GM12878 (cell line): ENCODE measurements at regions not wholly inside any gene's neighbourhood (a gene's known extent, or its start where the extent isn't known, plus 50 kb on each side); places are given as distances from the start of the nearest gene placed in this dataset.

Source experiments
- ATAC-seq: fragments of 200-7000 bp; cut with Tn5 transposase; 3 replicates; pipeline ENCODE4 v1.9.1; 2020; ENCODE audit warnings: mild to moderate bottlenecking, moderate library complexity
- BruUV-seq: library from RNA; stranded (reverse); fragments of 400-500 nt; replicated peaks from 2 replicates; lab custom pipeline; 2021; lab: Mats Ljungman, UMichigan
- CTCF ChIA-PET: fragments of 300-600 bp; sonication (Branson Sonifier 250); formaldehyde crosslinking; extraction: SDS; loops from one replicate; lab custom pipeline; 2021; ENCODE audit warnings: inconsistent platforms; lab: Yijun Ruan, JAX
- POLR2A ChIA-PET: fragments of 350-600 bp; formaldehyde crosslinking; extraction: SDS; loops from one replicate; lab custom pipeline; 2021; ENCODE audit warnings: inconsistent platforms; lab: Charles Lee
- RAD21 ChIA-PET: fragments of 300-600 bp; sonication (Branson Sonifier 250); formaldehyde crosslinking; loops from one replicate; lab custom pipeline; 2023; ENCODE audit warnings: antibody characterized with exemption; ENCODE audit not compliant: unreplicated experiment; lab: Charles Lee
- SMC1A ChIA-PET: fragments of 300-600 bp; sonication (Branson Sonifier 250); formaldehyde crosslinking; loops from one replicate; lab custom pipeline; 2023; ENCODE audit not compliant: unreplicated experiment, uncharacterized antibody; lab: Charles Lee
- DNase-seq: peaks from one replicate; pipeline ENCODE4 v3.0.0-alpha.2; 2011; ENCODE audit warnings: low read depth, low spot score
- FAIRE-seq: peaks from 3 replicates; lab custom pipeline; 2011; peaks lifted over from hg19 to GRCh38; lab: Jason Lieb, UNC
- H2AFZ ChIP-seq: 2 replicates; pipeline ENCODE4 v1.6.0; 2011; ENCODE audit warnings: low read depth, low read length, control low read depth; ENCODE audit not compliant: control insufficient read depth
- H3K27ac ChIP-seq: 2 replicates; pipeline ENCODE4 v1.5.1; 2011; ENCODE audit warnings: control low read depth; ENCODE audit not compliant: control insufficient read depth, insufficient read depth
- H3K27me3 ChIP-seq, 2 experiments: replicated peaks in 1 of 2; 2 replicates each; pipeline versions ENCODE4 v1.6.0 to v1.6.1; 2011; ENCODE audit warnings: low read length in 1 of 2; ENCODE audit not compliant: control insufficient read depth in 2 of 2, insufficient read depth in 2 of 2
- H3K36me3 ChIP-seq, 2 experiments: 2 replicates each; pipeline ENCODE4 v1.5.1; 2011; ENCODE audit warnings: low read length in 1 of 2; ENCODE audit not compliant: control insufficient read depth in 2 of 2, insufficient read depth in 2 of 2
- H3K4me1 ChIP-seq: 2 replicates; pipeline ENCODE4 v1.6.1; 2011; ENCODE audit warnings: mild to moderate bottlenecking, low read length, moderate library complexity, mixed read lengths; ENCODE audit not compliant: control insufficient read depth, insufficient read depth
- H3K4me2 ChIP-seq: 2 replicates; pipeline ENCODE4 v1.6.0; 2011; ENCODE audit warnings: control low read depth; ENCODE audit not compliant: control insufficient read depth, insufficient read depth
- H3K4me3 ChIP-seq: fragments of 200-600 bp; sonication (generic); 2 replicates; pipeline ENCODE4 v1.5.1; 2016
- H3K79me2 ChIP-seq: 2 replicates; pipeline ENCODE4 v1.6.0; 2011; ENCODE audit warnings: low read length; ENCODE audit not compliant: control insufficient read depth, insufficient read depth
- H3K9ac ChIP-seq: 2 replicates; pipeline ENCODE4 v1.8.0; 2011; ENCODE audit warnings: low read length, control low read depth, mixed read lengths; ENCODE audit not compliant: control insufficient read depth, insufficient read depth
- H3K9me3 ChIP-seq: replicated peaks from 3 replicates; pipeline ENCODE4 v1.5.1; 2011; ENCODE audit warnings: mild to moderate bottlenecking, low read length; ENCODE audit not compliant: control insufficient read depth, insufficient read depth
- H4K20me1 ChIP-seq: 2 replicates; pipeline ENCODE4 v1.6.0; 2011; ENCODE audit not compliant: control insufficient read depth, insufficient read depth
- BCLAF1 ChIP-seq: fragments of 450-650 bp; IDR thresholded peaks from 2 replicates; pipeline ENCODE4 v1.6.1; 2017; ENCODE audit warnings: antibody characterized with exemption, mild to moderate bottlenecking, moderate library complexity
- CHD2 ChIP-seq: IDR thresholded peaks from 2 replicates; pipeline ENCODE4 v1.6.1; 2011; ENCODE audit warnings: low read depth, low read length, improper control_type of control experiment, borderline replicate concordance
- DPF2 ChIP-seq: fragments of 450-650 bp; IDR thresholded peaks from 2 replicates; pipeline ENCODE4 v1.6.1; 2017; ENCODE audit warnings: mild to moderate bottlenecking
- HDGF ChIP-seq: fragments of 450-650 bp; IDR thresholded peaks from 2 replicates; pipeline ENCODE4 v1.6.1; 2016; ENCODE audit warnings: antibody characterized with exemption
- IRF5 ChIP-seq: fragments of 450-650 bp; IDR thresholded peaks from 2 replicates; pipeline ENCODE4 v1.6.1; 2017; ENCODE audit warnings: borderline replicate concordance
- MTA2 ChIP-seq: fragments of 450-650 bp; IDR thresholded peaks from 2 replicates; pipeline ENCODE4 v1.6.1; 2016; ENCODE audit warnings: low read depth, mild to moderate bottlenecking, moderate library complexity
- NFYA ChIP-seq: IDR thresholded peaks from 2 replicates; pipeline ENCODE4 v1.6.1; 2011; ENCODE audit warnings: low read depth, mild to moderate bottlenecking, low read length, improper control_type of control experiment, borderline replicate concordance
- NFYB ChIP-seq: IDR thresholded peaks from 2 replicates; pipeline ENCODE4 v1.6.1; 2011; ENCODE audit warnings: low read depth, mild to moderate bottlenecking, low read length, improper control_type of control experiment, moderate library complexity; ENCODE audit not compliant: insufficient read depth
- RAD51 ChIP-seq: fragments of 450-650 bp; IDR thresholded peaks from 2 replicates; pipeline ENCODE4 v1.6.1; 2016; ENCODE audit warnings: moderate library complexity, mild to moderate bottlenecking, inconsistent platforms
- WGBS: methylation state at CpG from one replicate; pipeline ENCODE4 v1.1.6; 2016; ENCODE audit warnings: low lambda C conversion rate; ENCODE audit not compliant: insufficient replicate concordance, insufficient coverage; ENCODE audit errors: missing lambda C conversion rate; 5-methylcytosine and 5-hydroxymethylcytosine counted together
- in situ Hi-C: fragments of 300-500 bp; cut with MboI; formaldehyde crosslinking; loops from 9 replicates; pipeline ENCODE4 v1.14.3; 2018; ENCODE audit warnings: mixed read lengths
- intact Hi-C: fragments of 100-400 bp; cut with micrococcal nuclease; formaldehyde crosslinking; loops from one replicate; pipeline ENCODE4 v1.14.2; 2022; ENCODE audit not compliant: unreplicated experiment
- TF ChIP-seq, protein P1 (sequence below): fragments of 450-650 bp; IDR thresholded peaks from 2 replicates; pipeline ENCODE4 v1.6.1; 2016; ENCODE audit warnings: mild to moderate bottlenecking
- TF ChIP-seq, protein P2 (sequence below): fragments of 450-650 bp; IDR thresholded peaks from 2 replicates; pipeline ENCODE4 v1.6.1; 2018; ENCODE audit warnings: mild to moderate bottlenecking, low read depth, moderate library complexity; ENCODE audit not compliant: partially characterized antibody

GRCh38 chr2:113827426-113827825 is 62.5 kb upstream of the ACTR3 start (continued):
- TF ChIP-seq BCLAF1 (no peak), MTA2 (no peak)
- TF ChIP-seq, protein P1, sequence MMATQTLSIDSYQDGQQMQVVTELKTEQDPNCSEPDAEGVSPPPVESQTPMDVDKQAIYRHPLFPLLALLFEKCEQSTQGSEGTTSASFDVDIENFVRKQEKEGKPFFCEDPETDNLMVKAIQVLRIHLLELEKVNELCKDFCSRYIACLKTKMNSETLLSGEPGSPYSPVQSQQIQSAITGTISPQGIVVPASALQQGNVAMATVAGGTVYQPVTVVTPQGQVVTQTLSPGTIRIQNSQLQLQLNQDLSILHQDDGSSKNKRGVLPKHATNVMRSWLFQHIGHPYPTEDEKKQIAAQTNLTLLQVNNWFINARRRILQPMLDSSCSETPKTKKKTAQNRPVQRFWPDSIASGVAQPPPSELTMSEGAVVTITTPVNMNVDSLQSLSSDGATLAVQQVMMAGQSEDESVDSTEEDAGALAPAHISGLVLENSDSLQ: no peak

DNA sequence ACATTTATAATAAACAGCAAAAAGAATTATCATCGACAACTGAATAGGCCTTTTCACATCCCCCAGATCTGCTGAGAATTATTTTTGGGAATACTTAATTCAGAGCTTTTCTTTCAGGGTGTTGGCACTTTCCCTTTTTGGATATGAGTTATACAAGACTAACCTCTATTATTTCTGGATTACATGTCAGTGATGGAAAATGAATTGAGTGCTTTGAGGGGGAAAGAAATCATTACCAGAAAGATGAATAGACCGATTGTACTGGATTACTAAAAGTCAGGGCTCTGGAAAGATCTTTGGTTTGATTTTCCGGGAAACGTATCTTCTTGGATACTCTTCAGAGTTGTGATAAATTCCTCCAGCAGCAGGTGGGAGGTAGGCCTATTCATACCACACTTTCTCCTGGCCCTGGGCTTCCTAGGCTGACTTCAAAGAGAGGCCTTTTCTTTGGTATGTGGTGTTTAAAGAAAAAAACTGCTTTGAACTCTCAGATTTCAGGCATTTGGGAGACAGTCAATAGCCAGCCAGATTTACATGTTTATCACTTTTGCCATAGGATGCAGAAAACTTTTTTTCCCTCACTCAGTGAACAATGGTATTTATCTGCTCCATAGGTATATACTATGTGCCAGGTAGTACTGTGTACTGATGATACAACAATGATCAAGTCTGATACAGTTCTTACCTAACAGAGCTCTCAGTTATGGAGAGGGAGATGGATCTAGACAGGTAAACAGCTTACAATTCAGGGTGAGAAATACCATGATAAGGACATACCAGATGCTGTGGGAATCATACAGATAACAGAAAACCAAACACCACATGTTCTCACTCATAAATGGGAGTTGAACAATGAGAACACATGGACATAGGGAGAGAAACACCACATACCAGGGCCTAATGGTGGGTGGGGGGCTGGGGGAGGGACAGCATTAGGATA is 63.3 kb upstream of the ACTR3 start:
- H3K79me2 ChIP-seq: no peaks in the 10 kb centered on the region
- H3K4me3 ChIP-seq: no peak overlapping the region
- ATAC-seq (no peak), DNase-seq (no peak), FAIRE-seq (no peak)
- no peaks in the 10 kb centered on the region for H3K27me3 ChIP-seq
- ChIA-PET POLR2A (no interaction called here), SMC1A (no interaction called here), RAD21 (no interaction called here), CTCF (no interaction called here)
- no peak overlapping the region for H2AFZ ChIP-seq
- WGBS: 77% methylated on average over 4 of the region's 4 CpGs
- in situ Hi-C loops (no loop called here), intact Hi-C loops (no loop called here)
- H4K20me1 ChIP-seq: no peaks in the 10 kb centered on the region
- H3K4me2 ChIP-seq: no peak overlapping the region
- H3K9me3 ChIP-seq: no peaks in the 10 kb centered on the region
- TF ChIP-seq NFYB (no peak), IRF5 (no peak), CHD2 (no peak), NFYA (no peak), RAD51 (no peak), DPF2 (no peak), HDGF (no peak)
- TF ChIP-seq, protein P2, sequence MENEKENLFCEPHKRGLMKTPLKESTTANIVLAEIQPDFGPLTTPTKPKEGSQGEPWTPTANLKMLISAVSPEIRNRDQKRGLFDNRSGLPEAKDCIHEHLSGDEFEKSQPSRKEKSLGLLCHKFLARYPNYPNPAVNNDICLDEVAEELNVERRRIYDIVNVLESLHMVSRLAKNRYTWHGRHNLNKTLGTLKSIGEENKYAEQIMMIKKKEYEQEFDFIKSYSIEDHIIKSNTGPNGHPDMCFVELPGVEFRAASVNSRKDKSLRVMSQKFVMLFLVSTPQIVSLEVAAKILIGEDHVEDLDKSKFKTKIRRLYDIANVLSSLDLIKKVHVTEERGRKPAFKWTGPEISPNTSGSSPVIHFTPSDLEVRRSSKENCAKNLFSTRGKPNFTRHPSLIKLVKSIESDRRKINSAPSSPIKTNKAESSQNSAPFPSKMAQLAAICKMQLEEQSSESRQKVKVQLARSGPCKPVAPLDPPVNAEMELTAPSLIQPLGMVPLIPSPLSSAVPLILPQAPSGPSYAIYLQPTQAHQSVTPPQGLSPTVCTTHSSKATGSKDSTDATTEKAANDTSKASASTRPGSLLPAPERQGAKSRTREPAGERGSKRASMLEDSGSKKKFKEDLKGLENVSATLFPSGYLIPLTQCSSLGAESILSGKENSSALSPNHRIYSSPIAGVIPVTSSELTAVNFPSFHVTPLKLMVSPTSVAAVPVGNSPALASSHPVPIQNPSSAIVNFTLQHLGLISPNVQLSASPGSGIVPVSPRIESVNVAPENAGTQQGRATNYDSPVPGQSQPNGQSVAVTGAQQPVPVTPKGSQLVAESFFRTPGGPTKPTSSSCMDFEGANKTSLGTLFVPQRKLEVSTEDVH: no peak
- H3K9ac ChIP-seq: no peak overlapping the region
- no peaks in the 10 kb centered on the region for H3K4me1 ChIP-seq
- no peak overlapping the region for H3K27ac ChIP-seq
- no peaks in the 10 kb centered on the region for H3K36me3 ChIP-seq
- no TSS peak for BruUV-seq
